ACHN (cell line): ENCODE measurements at regions not wholly inside any gene's neighbourhood (a gene's known extent, or its start where the extent isn't known, plus 50 kb on each side); places are given as distances from the start of the nearest gene placed in this dataset.

Experiments
- DNase-seq: peaks from one replicate; pipeline ENCODE4 v3.0.0-alpha.2; 2015
- in situ Hi-C: cut with HindIII; loops from 2 replicates; pipeline ENCODE4 v1.10.0; 2017; ENCODE audit warnings: low sequenced_read_pairs, low pct_ligation_motif_present, low pct_unique_long_range_greater_than_20kb

GRCh38 chr13:68028701-68029100, 798.6 kb upstream of the PCDH9 start:
- in situ Hi-C loops: no loop called here
- no peak for DNase-seq

- in situ Hi-C loops: no loop called here
- no peak for DNase-seq
These were observed 797.2 kb upstream of the PCDH9 start for GRCh38 chr13:68027306-68027705.

- in situ Hi-C loops: no loop called here
- no peak for DNase-seq
These were observed 795.9 kb upstream of the PCDH9 start for GRCh38 chr13:68026077-68026476.

GRCh38 chr13:68025604-68026003, 795.5 kb upstream of the PCDH9 start:
- in situ Hi-C loops: no loop called here
- no peak for DNase-seq

GRCh38 chr13:68023838-68024581, 793.9 kb upstream of the PCDH9 start:
- no peak for DNase-seq
- in situ Hi-C loops: no loop called here

- in situ Hi-C loops: no loop called here
These were observed 789.8 kb upstream of the PCDH9 start for GRCh38 chr13:68019901-68020300.

GRCh38 chr13:68009546-68009945, 779.4 kb upstream of the PCDH9 start:
- in situ Hi-C loops: no loop called here
- no peak for DNase-seq

More at GRCh38 chr13:68019901-68020300, 789.8 kb upstream of the PCDH9 start:
- DNase-seq: no peak

GRCh38 chr13:68007576-68007975, 777.4 kb upstream of the PCDH9 start:
- no peak for DNase-seq
- in situ Hi-C loops: no loop called here

- no peak for DNase-seq
- in situ Hi-C loops: no loop called here
These were observed 766.0 kb upstream of the PCDH9 start for GRCh38 chr13:67996101-67996500.

GRCh38 chr13:67990868-67991267, 760.7 kb upstream of the PCDH9 start:
- in situ Hi-C loops: no loop called here
- DNase-seq: no peak

- in situ Hi-C loops: no loop called here
- no peak for DNase-seq
These were observed 756.1 kb upstream of the PCDH9 start for GRCh38 chr13:67986234-67986633.

- no peak for DNase-seq
- in situ Hi-C loops: no loop called here
These were observed 746.9 kb upstream of the PCDH9 start for GRCh38 chr13:67977066-67977465.

- in situ Hi-C loops: no loop called here
- no peak for DNase-seq
These were observed 741.2 kb upstream of the PCDH9 start for GRCh38 chr13:67971291-67971690.

- in situ Hi-C loops: no loop called here
- DNase-seq: no peak
These were observed 736.9 kb upstream of the PCDH9 start for GRCh38 chr13:67967031-67967430.

GRCh38 chr13:67966065-67966464, 735.9 kb upstream of the PCDH9 start:
- in situ Hi-C loops: no loop called here
- DNase-seq: no peak

GRCh38 chr13:67964986-67965385, 734.9 kb upstream of the PCDH9 start:
- DNase-seq: no peak
- in situ Hi-C loops: no loop called here

GRCh38 chr13:67964091-67964490, 734.0 kb upstream of the PCDH9 start:
- no peak for DNase-seq
- in situ Hi-C loops: no loop called here

GRCh38 chr13:67961331-67961730, 731.2 kb upstream of the PCDH9 start:
- no peak for DNase-seq
- in situ Hi-C loops: no loop called here

- no peak for DNase-seq
- in situ Hi-C loops: no loop called here
These were observed 721.3 kb upstream of the PCDH9 start for GRCh38 chr13:67951431-67951830.

GRCh38 chr13:67950603-67951002, 720.5 kb upstream of the PCDH9 start:
- no peak for DNase-seq
- in situ Hi-C loops: no loop called here

- in situ Hi-C loops: no loop called here
- DNase-seq: no peak
These were observed 716.0 kb upstream of the PCDH9 start for GRCh38 chr13:67946131-67946530.
